Endothelial cell of umbilical vein (primary cell): ENCODE measurements at regions not wholly inside any gene's neighbourhood (a gene's known extent, or its start where the extent isn't known, plus 50 kb on each side); places are given as distances from the start of the nearest gene placed in this dataset.

Experiments used
- BruUV-seq: library from RNA; stranded (reverse); fragments of 400-500 nt; replicated peaks from 2 replicates; lab custom pipeline; 2021; lab: Mats Ljungman, UMichigan
- CTCF ChIA-PET: fragments of 300-600, 350-600 bp; sonication (Branson Sonifier 250); formaldehyde crosslinking; loops from one replicate; lab custom pipeline; 2021; ENCODE audit warnings: antibody characterized with exemption, inconsistent platforms; lab: Charles Lee
- POLR2A ChIA-PET: fragments of 300-600, 350-600 bp; sonication (Branson Sonifier 250); formaldehyde crosslinking; loops from one replicate; lab custom pipeline; 2021; ENCODE audit warnings: antibody characterized with exemption, inconsistent platforms; lab: Charles Lee
- DNase-seq: peaks from one replicate; pipeline ENCODE4 v3.0.0-alpha.2; 2011; ENCODE audit warnings: low read depth, low spot score
- FAIRE-seq: peaks from 2 replicates; lab custom pipeline; 2011; peaks lifted over from hg19 to GRCh38; lab: Jason Lieb, UNC
- H2AFZ ChIP-seq: 2 replicates; pipeline ENCODE4 v1.6.0; 2012; ENCODE audit warnings: low read depth, low read length, control low read depth, inconsistent platforms
- H3K27ac ChIP-seq: 2 replicates; pipeline ENCODE4 v1.5.1; 2011; ENCODE audit warnings: low read depth, mild to moderate bottlenecking, control low read depth, low read length, moderate library complexity; ENCODE audit not compliant: insufficient read depth
- H3K27me3 ChIP-seq, 2 experiments: 2 replicates each; pipeline versions ENCODE4 v1.6.0 to v1.6.1; 2011; ENCODE audit warnings: low read length in 2 of 2, mixed read lengths in 1 of 2; ENCODE audit not compliant: control insufficient read depth in 2 of 2, insufficient read depth in 2 of 2
- H3K36me3 ChIP-seq, 2 experiments: 2 replicates in 1 of 2; 3 replicates in 1 of 2; pipeline ENCODE4 v1.5.1; 2011; ENCODE audit warnings: low read length in 2 of 2, mild to moderate bottlenecking in 1 of 2, moderate library complexity in 1 of 2; ENCODE audit not compliant: control insufficient read depth in 2 of 2, insufficient read depth in 2 of 2; ENCODE audit errors: extremely low read depth in 1 of 2
- H3K4me1 ChIP-seq: 3 replicates; pipeline ENCODE4 v1.5.1; 2011; ENCODE audit warnings: mild to moderate bottlenecking, low read length; ENCODE audit not compliant: control insufficient read depth, insufficient read depth; ENCODE audit errors: extremely low read depth
- H3K4me2 ChIP-seq: 2 replicates; pipeline ENCODE4 v1.6.1; 2011; ENCODE audit warnings: low read length, control low read depth, mixed read lengths; ENCODE audit not compliant: insufficient read depth
- H3K4me3 ChIP-seq, 3 experiments: fragments of 200-600 bp in 1 of 3; sonication (generic), shearing (Covaris generic) in 1 of 3; replicated peaks in 1 of 3; 2 replicates each; pipeline ENCODE4 v1.5.1; 2011 to 2016; ENCODE audit warnings: control low read depth in 3 of 3, low read length in 3 of 3, mild to moderate bottlenecking in 2 of 3, inconsistent platforms in 1 of 3, low read depth in 1 of 3, moderate library complexity in 1 of 3; ENCODE audit not compliant: insufficient read depth in 1 of 3
- H3K79me2 ChIP-seq: 2 replicates; pipeline ENCODE4 v1.6.0; 2012; ENCODE audit warnings: low read length, inconsistent platforms; ENCODE audit not compliant: control insufficient read depth, insufficient read depth
- H3K9ac ChIP-seq: replicated peaks from 2 replicates; pipeline ENCODE3; 2011; ENCODE audit warnings: low read length, control low read depth; ENCODE audit not compliant: insufficient read depth; ENCODE audit errors: extremely low read depth
- H3K9me1 ChIP-seq: replicated peaks from 3 replicates; pipeline ENCODE4 v1.6.0; 2011; ENCODE audit warnings: mild to moderate bottlenecking, low read length; ENCODE audit not compliant: control insufficient read depth, insufficient read depth; ENCODE audit errors: extremely low read depth
- H3K9me3 ChIP-seq: replicated peaks from 2 replicates; pipeline ENCODE4 v1.5.1; 2012; ENCODE audit warnings: low read length, inconsistent platforms; ENCODE audit not compliant: control insufficient read depth, insufficient read depth
- H4K20me1 ChIP-seq: replicated peaks from 2 replicates; pipeline ENCODE3; 2011; ENCODE audit warnings: mild to moderate bottlenecking, low read length; ENCODE audit not compliant: control insufficient read depth, insufficient read depth; ENCODE audit errors: extremely low read depth
- CTCF ChIP-seq, 2 donors: IDR thresholded peaks; 1 replicate in 1 of 2; 2 replicates in 1 of 2; pipeline ENCODE4 v1.5.1; 2011; ENCODE audit warnings: low read length in 2 of 2, mild to moderate bottlenecking in 2 of 2, moderate library complexity in 2 of 2, control low read depth in 1 of 2, inconsistent platforms in 1 of 2, low read depth in 1 of 2; ENCODE audit not compliant: insufficient read depth in 1 of 2; ENCODE audit errors: extremely low read depth in 1 of 2
- EZH2 ChIP-seq: IDR thresholded peaks from 2 replicates; pipeline ENCODE4 v1.6.1; 2012; ENCODE audit warnings: borderline replicate concordance, low read depth, mild to moderate bottlenecking, moderate library complexity, low read length, inconsistent platforms; ENCODE audit not compliant: severe bottlenecking
- FOS ChIP-seq: IDR thresholded peaks from 2 replicates; pipeline ENCODE4 v1.6.1; 2011; ENCODE audit warnings: mild to moderate bottlenecking, low read length, moderate library complexity, borderline replicate concordance; ENCODE audit not compliant: insufficient read depth
- GATA2 ChIP-seq: IDR thresholded peaks from 2 replicates; pipeline ENCODE4 v1.7.0; 2011; ENCODE audit warnings: low read depth, mild to moderate bottlenecking, moderate library complexity, mixed read lengths, low read length; ENCODE audit not compliant: insufficient read length, insufficient read depth
- JUN ChIP-seq: IDR thresholded peaks from 2 replicates; pipeline ENCODE4 v1.6.1; 2011; ENCODE audit warnings: borderline replicate concordance, low read depth; ENCODE audit not compliant: insufficient read length, insufficient read depth
- MAX ChIP-seq: IDR thresholded peaks from 2 replicates; pipeline ENCODE4 v1.6.1; 2011; ENCODE audit not compliant: insufficient read depth, insufficient read length
- MYC ChIP-seq: IDR thresholded peaks from one replicate; pipeline ENCODE4 v1.6.1; 2011; ENCODE audit warnings: mild to moderate bottlenecking, low read depth, low read length
- POLR2A ChIP-seq: IDR thresholded peaks from 2 replicates; pipeline ENCODE4 v1.6.1; 2012; ENCODE audit warnings: low read depth, mild to moderate bottlenecking, control low read depth, low read length
- POLR2AphosphoS5 ChIP-seq: IDR thresholded peaks from 2 replicates; pipeline ENCODE4 v1.6.1; 2012; ENCODE audit warnings: low read depth, mild to moderate bottlenecking, control low read depth, low read length, moderate library complexity; ENCODE audit not compliant: insufficient read depth
- dilution Hi-C: fragments of 300-500 bp; cut with MboI; formaldehyde crosslinking; loops from one replicate; pipeline ENCODE4 v1.15.0; 2019; ENCODE audit warnings: low sequenced_read_pairs; ENCODE audit not compliant: extremely low pct_ligation_motif_present
- intact Hi-C: fragments of 100-400 bp; cut with micrococcal nuclease; formaldehyde crosslinking; loops from one replicate; pipeline ENCODE4 v1.10.0; 2022

DNA sequence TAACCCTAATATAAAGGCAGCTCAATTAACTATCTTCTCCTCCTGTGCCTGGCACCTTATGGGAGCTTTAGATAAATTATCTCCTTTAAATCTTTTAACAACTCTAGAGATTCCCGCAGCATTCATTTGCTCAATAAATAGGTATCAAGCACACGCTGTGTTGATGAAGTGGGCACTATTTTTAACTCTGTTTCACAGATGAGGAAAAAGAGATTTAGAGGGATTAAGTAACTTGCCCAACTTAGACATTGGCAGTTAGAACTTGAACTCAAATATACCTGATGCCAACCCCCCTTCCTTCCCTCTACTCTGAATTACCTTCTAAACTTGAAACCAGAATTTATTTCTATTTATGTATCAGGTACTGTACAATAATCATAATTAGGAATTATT, 112.4 kb downstream of the SH3TC2 start:
- intact Hi-C loops (no loop called here), dilution Hi-C loops (no loop called here)
- H3K4me2 ChIP-seq: no peak overlapping the region
- ChIA-PET CTCF (interaction anchor here (0.8 to 2.2 kb wide), 7 partner anchors 8 to 220 kb away, joined by 3 to 6 read pairs (median 3); no protein-coding TSS in a partner anchor), POLR2A (no interaction called here)
- no peaks in the 10 kb centered on the region for H3K9me3 ChIP-seq
- TF ChIP-seq FOS: no peak
- no peak for TF ChIP-seq POLR2AphosphoS5
- no peak for TF ChIP-seq CTCF (IDR thresholded peaks at IDR 0.05; ENCODE audit: extremely low read depth in 1 of 2, insufficient read depth in 1 of 2, low read depth in 1 of 2, low read length in 2 of 2)
- no peak for TF ChIP-seq GATA2
- no peak for TF ChIP-seq MYC
- no peak for TF ChIP-seq JUN
- no peak for TF ChIP-seq EZH2
- no peak for TF ChIP-seq MAX
- TF ChIP-seq POLR2A: no peak
- DNase-seq (no peak), FAIRE-seq (no peak)
- H4K20me1 ChIP-seq: no peaks in the 10 kb centered on the region
- no peak overlapping the region for H3K27ac ChIP-seq
- no peaks in the 10 kb centered on the region for H3K27me3 ChIP-seq
- H3K9me1 ChIP-seq: no peaks in the 10 kb centered on the region
- no peak overlapping the region for H3K9ac ChIP-seq
- H3K4me3 ChIP-seq: no peak overlapping the region
- no TSS peak for BruUV-seq
- no peaks in the 10 kb centered on the region for H3K36me3 ChIP-seq
- no peaks in the 10 kb centered on the region for H3K79me2 ChIP-seq
- H3K4me1 ChIP-seq: no peaks in the 10 kb centered on the region
- no peak overlapping the region for H2AFZ ChIP-seq
